Activated CD8-positive, alpha-beta memory T cell treated with anti-CD3 and anti-CD28 coated beads for 4 hours (primary cell): ENCODE measurements at regions not wholly inside any gene's neighbourhood (a gene's known extent, or its start where the extent isn't known, plus 50 kb on each side); places are given as distances from the start of the nearest gene placed in this dataset.

Experiments
- DNase-seq, 2 donors: peaks; one replicate each; pipeline ENCODE4 v3.0.0-alpha.2; 2020; ENCODE audit warnings: low read depth in 2 of 2

DNA sequence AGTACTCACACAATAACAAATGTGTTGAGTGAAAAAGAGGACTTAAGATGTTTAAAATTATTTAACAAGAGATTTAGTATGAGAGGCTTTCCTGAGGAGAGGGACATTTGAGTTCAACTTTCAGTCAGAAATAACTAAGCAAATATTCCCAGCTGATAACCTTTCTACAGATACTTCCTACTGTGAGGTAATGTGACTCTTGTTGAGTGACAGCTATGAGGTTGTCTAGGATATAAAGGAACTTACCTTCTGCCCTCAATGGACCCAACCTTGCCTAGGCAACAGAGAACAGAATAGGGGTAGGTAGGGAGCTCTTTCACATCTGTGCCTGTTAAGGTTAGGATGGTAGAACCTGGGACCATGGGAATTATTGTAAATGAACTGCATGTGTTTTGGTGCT lies 54.7 kb downstream of the GLUD2 start:
- DNase-seq = no peak

DNA sequence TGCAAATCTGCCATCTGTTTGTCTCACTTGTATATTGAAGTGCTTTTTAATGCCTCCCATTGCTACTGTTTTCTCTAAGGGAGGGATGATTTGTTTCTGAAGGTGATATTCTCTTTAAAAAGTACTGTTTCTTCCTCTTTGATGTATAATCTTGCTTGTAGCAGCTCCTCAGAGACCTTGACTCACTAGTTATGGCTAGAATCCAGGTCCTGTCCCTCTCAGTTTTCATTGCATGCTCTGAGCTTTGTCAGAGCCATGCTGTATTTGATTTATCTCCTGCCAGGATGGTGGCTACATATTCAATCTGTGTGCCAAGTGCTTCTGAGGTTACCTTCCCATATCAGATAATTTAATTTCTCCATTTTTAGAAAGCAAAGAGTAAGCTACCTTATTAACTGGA lies 56.0 kb downstream of the GLUD2 start:
- no peak for DNase-seq

DNA sequence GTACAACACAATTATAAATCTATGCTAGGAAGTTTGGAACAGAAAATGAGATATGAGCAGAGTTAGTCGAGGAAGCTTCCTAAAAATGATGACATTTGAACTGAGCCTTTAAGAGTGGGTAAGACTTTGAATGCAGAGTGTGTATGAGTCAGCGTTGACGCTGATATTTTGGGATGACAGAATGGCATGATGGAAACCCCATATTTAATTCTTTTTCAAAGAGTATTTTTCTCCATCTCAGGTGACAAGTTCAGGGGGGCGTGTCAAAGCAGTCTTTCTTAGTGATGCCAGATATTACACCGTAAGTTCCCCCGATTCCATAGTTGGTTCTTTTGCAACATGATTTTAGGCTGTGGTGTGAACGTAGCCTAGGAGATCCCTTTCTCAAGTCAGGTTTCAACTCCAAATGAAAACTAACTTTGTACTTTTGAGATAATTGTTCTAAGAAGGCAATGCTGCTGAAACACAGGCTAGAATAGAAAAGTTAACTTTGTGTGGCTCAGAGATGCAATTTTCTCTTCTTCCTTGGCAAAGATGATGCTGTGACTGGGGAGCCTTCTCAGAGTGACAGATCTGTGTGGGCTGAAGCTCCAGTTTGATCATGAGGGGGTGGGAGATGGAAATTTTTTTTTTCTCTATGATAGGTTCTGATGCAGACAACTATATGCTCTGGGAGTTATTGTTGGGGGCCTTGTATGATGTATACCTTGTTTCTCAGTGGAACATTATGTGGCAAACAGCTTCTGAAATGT lies 59.2 kb downstream of the GLUD2 start:
- DNase-seq = no peak

DNA sequence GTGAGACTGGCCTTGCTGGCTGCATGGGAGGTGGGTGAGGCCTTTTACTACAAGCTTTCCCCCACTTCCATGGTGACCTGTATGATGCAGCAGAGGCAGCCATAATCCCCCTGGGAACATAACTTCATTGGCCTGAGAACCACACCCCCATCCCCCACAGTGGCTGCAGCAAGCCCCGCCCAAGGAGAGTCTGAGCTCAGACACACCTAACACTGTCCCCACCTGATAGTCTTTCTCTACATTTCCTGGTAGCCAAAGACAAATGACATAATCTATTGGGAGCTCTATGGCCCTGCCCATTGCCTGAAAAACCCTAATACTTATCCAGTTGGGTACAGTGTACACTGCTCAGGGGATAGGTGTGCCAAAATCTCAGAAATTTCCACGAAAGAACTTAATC lies 62.6 kb downstream of the GLUD2 start:
- DNase-seq = no peak

- no peak for DNase-seq
These were observed 63.1 kb downstream of the GLUD2 start for GRCh38 chrX:121110536-121110935.

DNA sequence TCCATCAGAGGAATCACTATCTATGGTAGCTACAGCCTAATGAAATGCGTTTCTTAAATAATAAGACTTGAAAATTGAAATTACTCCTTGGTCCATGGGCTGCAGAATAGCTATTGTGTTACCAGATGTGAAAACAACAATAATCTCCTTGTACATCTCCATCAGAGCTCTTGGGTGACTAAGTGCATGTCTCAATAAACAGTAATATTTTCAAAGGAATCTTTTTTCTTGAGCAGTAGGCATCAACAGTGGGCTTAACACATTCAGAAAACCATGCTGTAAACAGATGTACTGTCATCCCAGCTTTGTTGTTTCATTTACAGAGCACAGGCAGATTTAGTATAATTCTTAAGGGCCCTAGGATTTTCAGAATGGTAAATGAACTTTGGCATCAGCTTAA lies 67.3 kb downstream of the GLUD2 start:
- no peak for DNase-seq

DNA sequence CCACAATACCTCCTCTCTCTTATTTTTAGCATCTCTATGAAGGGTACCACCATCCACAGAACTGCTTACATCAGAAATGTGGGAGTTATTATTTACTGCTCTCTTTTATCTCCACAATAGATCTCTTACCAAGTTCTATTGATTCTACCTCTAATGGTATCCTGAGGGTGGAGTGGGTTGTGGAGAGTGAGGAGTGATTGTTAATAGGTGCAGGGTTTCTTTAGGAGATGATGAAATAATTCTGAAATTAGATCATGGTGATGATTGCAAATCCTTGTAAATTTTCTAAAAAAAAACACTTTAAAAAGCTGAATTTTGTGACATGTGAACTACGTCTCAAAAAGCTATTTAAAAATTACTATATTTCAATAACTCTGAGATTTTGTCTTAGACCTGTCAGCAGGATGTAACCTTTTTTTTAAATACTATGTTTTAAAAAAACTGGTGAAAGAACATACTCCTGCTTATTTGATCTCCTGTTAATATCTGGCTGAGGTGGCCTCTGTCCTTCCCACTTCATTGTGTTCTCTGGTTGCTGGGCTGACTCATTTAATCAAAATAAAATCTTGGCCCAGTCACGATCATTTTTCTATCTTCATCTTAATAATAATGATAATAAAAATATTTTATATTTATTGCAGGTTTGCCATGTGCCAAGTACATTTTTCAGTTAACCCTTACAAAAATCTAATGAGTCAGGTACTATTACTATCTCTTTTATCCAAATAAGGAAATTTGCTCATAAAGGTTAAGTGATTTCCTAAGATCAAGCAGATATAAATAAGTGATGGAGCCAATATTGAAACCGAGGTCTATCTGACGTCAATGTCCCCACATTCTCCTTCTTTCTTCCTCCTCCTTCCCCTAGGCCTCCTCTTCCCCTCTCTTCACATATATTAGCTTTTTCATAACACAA lies 73.5 kb downstream of the GLUD2 start:
- DNase-seq = no peak

DNA sequence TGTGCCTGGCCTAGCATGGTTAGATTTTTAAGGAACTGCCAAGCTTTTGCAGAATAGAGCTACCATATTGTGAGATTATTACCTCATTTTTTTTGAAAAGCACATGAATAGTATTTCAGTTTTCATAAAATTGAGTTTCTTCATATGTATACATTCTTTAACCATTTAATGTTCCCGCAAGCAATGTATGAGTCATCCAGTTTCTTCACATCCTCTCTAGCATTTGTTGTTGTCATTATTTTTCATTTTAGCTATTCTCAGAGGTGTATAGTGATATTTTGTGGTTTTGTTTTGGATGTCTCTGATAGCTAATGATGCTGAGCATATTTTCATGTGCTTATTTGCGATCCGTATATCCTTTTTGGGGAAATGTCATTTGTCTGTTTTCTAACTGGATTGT lies 74.9 kb downstream of the GLUD2 start:
- DNase-seq = no peak

- DNase-seq = no peak
These were observed 81.8 kb downstream of the GLUD2 start for GRCh38 chrX:121128925-121129877.

DNA sequence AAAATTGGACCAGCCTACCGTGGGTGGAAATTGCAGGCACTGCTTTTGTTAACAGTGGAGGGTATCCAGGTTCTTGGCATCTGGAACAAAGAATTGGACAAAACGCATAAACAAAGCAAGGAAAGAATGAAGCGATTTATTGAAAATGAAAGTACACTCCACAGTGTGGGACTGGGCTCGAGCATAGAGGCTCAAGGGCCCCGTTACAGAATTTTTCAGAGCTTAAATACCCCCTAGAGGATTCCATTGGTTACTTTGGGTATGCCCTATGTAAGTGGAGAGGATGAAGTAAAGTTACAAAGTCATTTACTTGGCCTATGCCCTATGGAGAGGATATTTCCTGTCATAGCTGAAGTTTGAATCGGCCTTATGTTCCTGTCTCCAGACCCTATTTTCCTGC lies 85.3 kb downstream of the GLUD2 start:
- no peak for DNase-seq

- no peak for DNase-seq
These were observed 88.2 kb downstream of the GLUD2 start for GRCh38 chrX:121135488-121136207.

GRCh38 chrX:121146059-121146628 lies 98.7 kb downstream of the GLUD2 start:
- no peak for DNase-seq

DNA sequence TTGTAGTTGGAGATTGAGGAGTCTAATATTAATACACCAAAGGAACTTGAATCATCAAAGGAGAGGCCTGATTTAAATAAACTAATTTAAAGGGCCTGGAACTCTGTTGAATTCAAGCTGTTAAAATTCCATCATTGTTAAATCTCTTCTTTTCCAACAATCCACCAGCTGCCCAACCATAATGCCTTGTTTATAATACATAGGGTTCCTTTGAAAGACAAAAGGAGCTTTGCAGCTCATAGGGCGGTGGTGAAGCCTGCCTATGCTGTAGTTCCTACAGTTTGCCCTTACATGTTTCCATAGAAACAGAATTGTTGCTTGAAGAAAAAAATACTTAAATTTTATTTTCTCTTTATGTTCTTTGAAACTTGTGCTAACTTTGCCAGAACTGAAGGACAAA lies 102.8 kb downstream of the GLUD2 start:
- DNase-seq = no peak

- DNase-seq = no peak
These were observed 103.9 kb downstream of the GLUD2 start for GRCh38 chrX:121151293-121151692.

GRCh38 chrX:121154858-121155404 lies 107.5 kb downstream of the GLUD2 start:
- no peak for DNase-seq

DNA sequence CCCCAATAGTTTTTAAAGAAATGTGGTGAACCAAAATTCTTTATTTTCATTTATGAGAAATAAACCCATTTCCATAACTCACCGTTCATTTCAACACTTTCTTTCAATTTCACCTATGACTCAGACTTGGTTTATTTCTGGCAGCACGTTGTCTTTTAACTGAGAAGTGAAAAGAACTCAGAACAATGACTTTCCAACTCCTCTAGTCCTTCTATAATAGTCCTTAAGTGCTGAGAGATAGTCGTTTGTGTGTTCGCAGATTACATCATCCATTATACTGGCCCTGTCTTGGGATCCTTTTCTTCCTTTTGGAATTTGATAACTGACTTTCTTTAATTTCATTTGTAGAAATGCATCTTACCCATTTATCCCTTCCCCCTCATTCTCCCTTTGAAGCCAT lies 113.6 kb downstream of the GLUD2 start:
- DNase-seq = no peak

DNA sequence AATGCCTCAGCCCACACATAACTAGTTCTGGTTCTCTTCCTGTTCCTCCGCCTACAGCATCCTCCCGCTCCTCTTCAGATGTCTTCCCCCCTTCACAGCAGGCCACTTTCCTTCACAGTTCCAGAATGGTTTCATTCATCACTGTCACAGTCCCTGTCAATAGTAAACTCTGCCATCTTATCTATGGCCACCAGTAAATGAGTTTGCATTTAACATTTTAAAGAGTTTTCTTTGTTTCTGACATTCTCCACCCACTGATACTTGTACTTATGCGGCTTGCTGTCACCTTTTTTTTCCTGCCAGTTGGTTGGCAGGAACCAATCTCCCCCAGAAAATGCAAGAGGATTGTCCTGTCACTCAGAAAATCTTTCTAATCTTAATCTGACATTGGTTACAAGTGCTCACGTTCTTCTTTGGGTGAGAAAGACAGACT lies 114.1 kb downstream of the GLUD2 start:
- no peak for DNase-seq

DNA sequence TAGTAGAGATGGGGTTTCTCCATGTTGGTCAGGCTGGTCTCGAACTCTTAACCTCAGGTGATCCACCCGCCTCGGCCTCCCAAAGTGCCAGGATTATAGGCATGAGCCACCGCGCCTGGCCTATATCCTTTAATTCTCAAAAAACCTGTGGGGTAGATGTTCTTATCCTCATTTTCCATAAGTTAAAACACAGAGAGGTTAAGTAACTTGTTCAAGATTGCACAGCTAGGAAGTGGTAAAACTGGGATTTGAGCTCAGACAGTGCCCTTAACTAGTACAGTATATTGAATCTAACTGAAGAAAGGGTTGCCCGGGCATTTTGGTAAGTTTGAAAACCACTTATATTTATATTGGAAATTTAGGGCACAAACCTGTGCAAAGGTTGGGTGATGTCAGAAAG lies 116.0 kb downstream of the GLUD2 start:
- DNase-seq = no peak

GRCh38 chrX:121165930-121166359 lies 118.5 kb downstream of the GLUD2 start:
- DNase-seq = no peak
